HG02852 (cell line): ENCODE measurements at regions not wholly inside any gene's neighbourhood (a gene's known extent, or its start where the extent isn't known, plus 50 kb on each side); places are given as distances from the start of the nearest gene placed in this dataset.
"Not testable (repeated sequence)": the region's sequence is repeated elsewhere in the genome, so short reads cannot be mapped to it uniquely, and the experiment has no call there.

Source experiments
- ATAC-seq: cut with Tn5 transposase; IDR thresholded peaks from one replicate; pipeline ENCODE4 v1.9.1; 2021; ENCODE audit warnings: mild to moderate bottlenecking, moderate library complexity; ENCODE audit not compliant: unreplicated experiment

- ATAC-seq, result no peak
These were observed 662.5 kb downstream of the LUZP2 start for GRCh38 chr11:25159341-25159740.

GRCh38 chr11:25163421-25163820 lies 666.6 kb downstream of the LUZP2 start:
- no peak for ATAC-seq

- no peak for ATAC-seq
These were observed 683.3 kb downstream of the LUZP2 start for GRCh38 chr11:25180187-25180586.

GRCh38 chr11:25183411-25183810 lies 686.6 kb downstream of the LUZP2 start:
- no peak for ATAC-seq

- no peak for ATAC-seq
These were observed 700.7 kb downstream of the LUZP2 start for GRCh38 chr11:25197515-25197914.

- ATAC-seq, result no peak
These were observed 701.9 kb downstream of the LUZP2 start for GRCh38 chr11:25198704-25199103.

- no peak for ATAC-seq
These were observed 704.1 kb downstream of the LUZP2 start for GRCh38 chr11:25200925-25201324.

GRCh38 chr11:25206762-25207161 lies 709.9 kb downstream of the LUZP2 start:
- ATAC-seq, result no peak

- no peak for ATAC-seq
These were observed 714.9 kb downstream of the LUZP2 start for GRCh38 chr11:25211635-25212254.

GRCh38 chr11:25214535-25215176 lies 717.8 kb downstream of the LUZP2 start:
- ATAC-seq, result no peak

- no peak for ATAC-seq
These were observed 721.2 kb downstream of the LUZP2 start for GRCh38 chr11:25218036-25218435.

- no peak for ATAC-seq
These were observed 728.2 kb downstream of the LUZP2 start for GRCh38 chr11:25225078-25225477.

- no peak for ATAC-seq
These were observed 746.1 kb downstream of the LUZP2 start for GRCh38 chr11:25242928-25243327.

GRCh38 chr11:25244126-25244525 lies 747.3 kb downstream of the LUZP2 start:
- no peak for ATAC-seq

GRCh38 chr11:25247336-25247735 lies 750.5 kb downstream of the LUZP2 start:
- no peak for ATAC-seq

GRCh38 chr11:25252854-25253253 lies 756.0 kb downstream of the LUZP2 start:
- no peak for ATAC-seq

GRCh38 chr11:25263861-25264260 lies 767.0 kb downstream of the LUZP2 start:
- not testable (repeated sequence) for ATAC-seq

- no peak for ATAC-seq
These were observed 774.4 kb downstream of the LUZP2 start for GRCh38 chr11:25271301-25271700.

GRCh38 chr11:25272214-25272613 lies 775.4 kb downstream of the LUZP2 start:
- ATAC-seq, result no peak

- ATAC-seq, result not testable (repeated sequence)
These were observed 784.0 kb downstream of the LUZP2 start for GRCh38 chr11:25280821-25281220.

GRCh38 chr11:25293166-25293565 lies 796.3 kb downstream of the LUZP2 start:
- ATAC-seq, result no peak

- ATAC-seq, result no peak
These were observed 801.6 kb downstream of the LUZP2 start for GRCh38 chr11:25298450-25298849.

- ATAC-seq, result no peak
These were observed 813.0 kb downstream of the LUZP2 start for GRCh38 chr11:25309818-25310217.
